AG08395 (cell line): ENCODE measurements at regions not wholly inside any gene's neighbourhood (a gene's known extent, or its start where the extent isn't known, plus 50 kb on each side); places are given as distances from the start of the nearest gene placed in this dataset.
"Not testable (repeated sequence)": the region's sequence is repeated elsewhere in the genome, so short reads cannot be mapped to it uniquely, and the experiment has no call there.

Experiments
- DNase-seq: peaks from one replicate; pipeline ENCODE4 v3.0.0; 2012; ENCODE audit warnings: mixed read lengths, low spot score

GRCh38 chr3:177338697-177339219 lies 141.5 kb upstream of the TBL1XR1 start:
- DNase-seq = no peak

GRCh38 chr3:177339220-177339703 lies 142.0 kb upstream of the TBL1XR1 start:
- not testable (repeated sequence) for DNase-seq

GRCh38 chr3:177340243-177340830 lies 143.1 kb upstream of the TBL1XR1 start:
- no peak for DNase-seq

- DNase-seq = no peak
Observed at GRCh38 chr3:177341736-177342419, 144.6 kb upstream of the TBL1XR1 start.

- no peak for DNase-seq
Observed at GRCh38 chr3:177343122-177343625, 145.9 kb upstream of the TBL1XR1 start.

GRCh38 chr3:177345049-177345972 lies 148.0 kb upstream of the TBL1XR1 start:
- peak; percentile 95 for DNase-seq

- no peak for DNase-seq
Observed at GRCh38 chr3:177345973-177346503, 148.8 kb upstream of the TBL1XR1 start.

GRCh38 chr3:177346878-177347277 lies 149.6 kb upstream of the TBL1XR1 start:
- DNase-seq = no peak

- DNase-seq = no peak
Observed at GRCh38 chr3:177347611-177348010, 150.3 kb upstream of the TBL1XR1 start.

- no peak for DNase-seq
Observed at GRCh38 chr3:177348974-177349373, 151.7 kb upstream of the TBL1XR1 start.

GRCh38 chr3:177349384-177349783 lies 152.1 kb upstream of the TBL1XR1 start:
- no peak for DNase-seq

- no peak for DNase-seq
Observed at GRCh38 chr3:177350121-177350520, 152.8 kb upstream of the TBL1XR1 start.

- no peak for DNase-seq
Observed at GRCh38 chr3:177351206-177351605, 153.9 kb upstream of the TBL1XR1 start.

- DNase-seq = no peak
Observed at GRCh38 chr3:177351757-177352158, 154.5 kb upstream of the TBL1XR1 start.

- no peak for DNase-seq
Observed at GRCh38 chr3:177352424-177352823, 155.1 kb upstream of the TBL1XR1 start.

GRCh38 chr3:177353140-177353539 lies 155.9 kb upstream of the TBL1XR1 start:
- no peak for DNase-seq

- not testable (repeated sequence) for DNase-seq
Observed at GRCh38 chr3:177353879-177354278, 156.6 kb upstream of the TBL1XR1 start.

- no peak for DNase-seq
Observed at GRCh38 chr3:177354466-177354865, 157.2 kb upstream of the TBL1XR1 start.

GRCh38 chr3:177356113-177356512 lies 158.8 kb upstream of the TBL1XR1 start:
- DNase-seq = no peak

GRCh38 chr3:177356952-177357351 lies 159.7 kb upstream of the TBL1XR1 start:
- DNase-seq = no peak

- peak; percentile 65 for DNase-seq
Observed at GRCh38 chr3:177357352-177358090, 160.2 kb upstream of the TBL1XR1 start.
